GM18498 (cell line): ENCODE measurements at regions not wholly inside any gene's neighbourhood (a gene's known extent, or its start where the extent isn't known, plus 50 kb on each side); places are given as distances from the start of the nearest gene placed in this dataset.
"Not testable (repeated sequence)": the region's sequence is repeated elsewhere in the genome, so short reads cannot be mapped to it uniquely, and the experiment has no call there.

Experiments
- ATAC-seq: cut with Tn5 transposase; IDR thresholded peaks from one replicate; pipeline ENCODE4 v1.9.1; 2021; ENCODE audit warnings: mild to moderate bottlenecking, moderate library complexity; ENCODE audit not compliant: unreplicated experiment

DNA sequence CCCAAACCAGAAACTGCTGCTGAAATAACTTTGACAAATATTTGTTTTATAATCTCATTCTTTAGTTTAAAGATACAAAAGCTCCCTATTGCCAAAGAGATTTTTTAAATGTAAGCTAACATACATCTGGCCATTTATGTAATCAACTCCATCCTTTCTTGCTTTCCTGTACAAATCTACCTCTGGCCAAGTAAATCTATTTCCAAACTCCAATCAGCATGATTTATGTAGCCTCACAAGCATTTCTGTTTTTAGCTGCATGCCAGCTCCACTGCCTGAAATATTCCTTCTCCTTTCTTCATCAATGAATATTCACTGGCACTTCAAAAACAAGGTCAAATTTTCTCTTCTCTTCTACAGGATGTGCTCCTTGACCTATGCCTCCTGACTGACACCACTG is 80.0 kb downstream of the SHOX2 start:
- ATAC-seq = no peak

DNA sequence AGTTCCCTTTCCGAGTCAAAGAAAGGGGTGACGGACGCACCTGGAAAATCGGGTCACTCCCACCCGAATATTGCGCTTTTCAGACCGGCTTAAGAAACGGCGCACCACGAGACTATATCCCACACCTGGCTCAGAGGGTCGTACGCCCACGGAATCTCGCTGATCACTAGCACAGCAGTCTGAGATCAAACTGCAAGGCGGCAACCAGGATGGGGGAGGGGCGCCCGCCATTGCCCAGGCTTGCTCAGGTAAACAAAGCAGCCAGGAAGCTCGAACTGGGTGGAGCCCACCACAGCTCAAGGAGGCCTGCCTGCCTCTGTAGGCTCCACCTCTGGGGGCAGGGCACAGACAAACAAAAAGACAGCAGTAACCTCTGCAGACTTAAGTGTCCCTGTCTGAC is 86.3 kb downstream of the SHOX2 start:
- ATAC-seq = not testable (repeated sequence)

GRCh38 chr3:158018462-158018861 is 87.8 kb downstream of the SHOX2 start:
- ATAC-seq = no peak

DNA sequence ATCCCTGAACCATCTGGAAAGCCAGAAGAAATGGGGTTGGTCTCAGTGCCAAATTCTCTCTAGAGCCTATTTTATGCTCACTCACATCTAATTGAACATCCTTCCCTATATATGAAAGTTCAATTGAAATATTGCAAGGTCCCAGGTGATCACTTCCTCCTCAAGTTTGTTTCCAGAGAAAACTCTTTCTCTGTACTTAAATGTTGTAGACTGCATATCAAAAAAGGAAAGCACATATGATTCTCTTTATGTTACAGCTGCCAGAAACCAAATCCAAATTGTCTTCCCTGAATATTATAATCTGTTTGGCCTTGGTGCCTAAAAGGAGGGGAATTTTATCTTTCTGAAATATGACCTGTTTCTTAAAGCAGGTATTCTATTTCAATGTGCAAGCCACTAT is 93.3 kb downstream of the SHOX2 start:
- no peak for ATAC-seq

- no peak for ATAC-seq
Measured at GRCh38 chr3:158005391-158006100, 100.7 kb downstream of the SHOX2 start.

DNA sequence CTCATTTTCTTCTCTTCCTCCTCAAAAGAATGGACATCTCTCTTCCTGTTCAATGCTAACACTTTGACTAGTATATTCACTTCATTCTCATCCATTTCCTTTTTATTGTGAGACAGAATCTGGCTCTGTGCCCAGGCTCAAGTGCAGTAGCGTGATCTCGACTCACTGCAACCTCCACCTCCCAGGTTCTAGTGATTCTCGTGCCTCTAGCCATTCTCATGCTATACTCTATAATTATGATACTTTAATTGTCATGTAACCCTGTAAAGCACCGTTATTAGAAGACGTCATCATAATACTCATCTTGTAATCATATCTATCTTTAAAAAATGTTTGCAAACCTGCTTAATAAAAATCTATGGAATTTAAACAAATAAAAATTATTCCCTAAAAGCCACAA is 107.0 kb downstream of the SHOX2 start:
- no peak for ATAC-seq

GRCh38 chr3:157982359-157982758 is 123.9 kb downstream of the SHOX2 start:
- ATAC-seq = no peak

- ATAC-seq = no peak
Measured at GRCh38 chr3:157981819-157982218, 124.4 kb downstream of the SHOX2 start.

DNA sequence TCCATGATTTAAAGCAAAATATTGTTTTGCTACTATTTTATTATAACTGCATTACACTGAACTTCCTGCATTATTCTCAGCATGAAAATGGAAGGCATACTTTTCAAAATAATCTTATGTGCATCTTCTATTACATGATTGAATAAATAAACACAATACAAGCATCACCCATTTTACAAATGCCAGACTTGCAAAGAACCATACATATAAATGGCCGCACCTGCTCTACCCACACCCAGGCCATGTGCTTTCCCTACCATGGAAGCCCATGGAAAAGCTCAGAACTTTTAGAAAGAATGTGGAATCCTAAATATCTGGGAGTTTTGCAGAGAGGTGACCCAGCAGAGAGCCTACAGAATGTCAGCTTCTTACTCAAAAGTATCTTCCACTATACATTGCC is 127.2 kb downstream of the SHOX2 start:
- ATAC-seq = no peak

DNA sequence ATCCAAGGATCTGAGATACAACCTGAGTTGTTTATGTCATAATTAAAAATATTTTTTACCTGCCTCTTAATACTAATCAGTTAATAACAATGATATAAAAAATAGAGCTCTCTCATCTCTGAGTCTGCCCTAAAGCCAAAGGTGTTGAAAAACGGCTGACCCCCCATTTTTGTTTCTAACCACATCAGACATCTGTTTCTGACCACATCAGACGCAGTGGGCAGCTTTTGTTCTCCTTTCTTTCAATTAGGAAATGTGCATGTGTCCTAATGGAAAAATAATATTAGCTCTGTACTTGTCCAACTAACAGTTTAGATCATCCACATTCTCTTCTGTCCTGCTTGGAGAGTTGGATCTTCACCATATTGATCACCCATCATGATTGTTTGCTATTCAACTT is 144.6 kb downstream of the SHOX2 start:
- ATAC-seq = no peak

GRCh38 chr3:157958457-157958856 is 147.8 kb downstream of the SHOX2 start:
- no peak for ATAC-seq

GRCh38 chr3:157956850-157957249 is 149.4 kb downstream of the SHOX2 start:
- no peak for ATAC-seq

DNA sequence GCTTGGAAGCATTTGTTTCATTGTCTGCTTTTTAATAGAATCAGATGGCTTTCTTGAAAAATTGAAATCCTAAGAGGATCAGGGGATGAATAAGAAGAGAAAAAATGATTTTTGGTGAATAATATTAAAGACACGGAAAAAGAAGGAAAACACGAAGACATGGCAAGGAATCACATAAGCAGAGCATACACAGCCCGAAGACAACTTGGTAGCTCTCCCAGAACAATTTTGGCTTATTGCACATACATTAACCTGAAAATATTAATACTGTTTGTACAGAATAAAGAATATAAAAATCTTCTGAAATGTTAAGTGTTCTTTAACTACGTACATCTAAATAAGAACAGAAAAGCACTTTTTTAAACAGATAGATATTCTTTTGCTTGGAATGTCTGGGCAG is 150.0 kb downstream of the SHOX2 start:
- ATAC-seq = no peak

DNA sequence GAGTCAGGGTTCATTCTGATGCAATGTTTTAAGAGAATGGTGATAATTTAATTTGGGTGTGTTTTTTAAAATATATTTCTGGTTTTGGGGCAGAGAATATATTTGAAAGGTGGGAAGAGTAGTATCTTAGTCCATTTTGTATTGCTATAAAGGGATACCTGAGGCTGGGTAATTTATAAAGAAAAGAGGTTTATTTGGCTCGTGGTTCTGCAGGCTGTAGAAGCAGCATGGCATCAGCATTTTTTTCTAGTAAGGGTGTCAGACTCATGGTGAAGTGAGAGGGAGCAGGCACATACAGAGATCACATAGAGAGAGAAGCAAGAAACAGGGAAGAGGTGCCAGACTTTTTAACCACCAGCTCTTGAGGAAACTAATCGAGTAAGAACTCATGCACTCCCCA is 152.7 kb downstream of the SHOX2 start:
- no peak for ATAC-seq

DNA sequence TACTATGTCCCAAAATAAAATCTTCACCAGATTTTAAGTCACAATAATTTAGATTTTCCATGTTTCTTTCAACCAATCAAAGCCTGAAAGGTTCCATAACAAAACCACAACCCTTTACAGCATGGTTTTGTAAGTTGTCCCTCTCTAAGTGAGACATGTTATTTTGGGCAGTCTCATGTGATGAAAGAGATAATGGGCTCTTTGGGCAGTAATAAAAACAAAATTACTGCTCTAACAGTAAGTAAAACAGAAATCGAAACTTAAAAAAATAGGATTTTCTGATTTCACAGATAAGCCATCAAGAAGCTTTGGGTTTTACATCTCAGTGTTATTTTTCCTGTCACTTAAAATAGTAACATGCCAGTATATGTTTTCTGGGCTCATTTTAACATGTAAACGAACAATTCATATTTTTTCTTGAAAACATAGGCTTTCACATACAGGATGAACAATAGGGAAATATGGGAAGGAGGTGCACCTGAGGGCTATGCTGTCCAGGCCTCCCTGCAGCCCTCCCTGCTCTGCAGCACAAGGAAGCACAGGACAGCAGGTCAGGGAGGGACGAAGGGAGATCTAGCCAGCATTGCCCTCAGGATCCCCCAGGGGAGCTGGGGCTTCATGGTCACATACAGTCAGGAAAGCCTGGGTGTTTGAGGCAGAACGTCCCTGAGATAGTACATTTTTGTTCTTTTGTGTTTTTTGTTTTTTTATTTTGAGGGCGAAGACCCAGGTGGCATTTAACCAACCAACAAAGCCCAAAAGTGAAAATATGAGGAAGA is 157.4 kb downstream of the SHOX2 start:
- ATAC-seq = no peak

- ATAC-seq = no peak
Measured at GRCh38 chr3:157939166-157939565, 167.1 kb downstream of the SHOX2 start.

DNA sequence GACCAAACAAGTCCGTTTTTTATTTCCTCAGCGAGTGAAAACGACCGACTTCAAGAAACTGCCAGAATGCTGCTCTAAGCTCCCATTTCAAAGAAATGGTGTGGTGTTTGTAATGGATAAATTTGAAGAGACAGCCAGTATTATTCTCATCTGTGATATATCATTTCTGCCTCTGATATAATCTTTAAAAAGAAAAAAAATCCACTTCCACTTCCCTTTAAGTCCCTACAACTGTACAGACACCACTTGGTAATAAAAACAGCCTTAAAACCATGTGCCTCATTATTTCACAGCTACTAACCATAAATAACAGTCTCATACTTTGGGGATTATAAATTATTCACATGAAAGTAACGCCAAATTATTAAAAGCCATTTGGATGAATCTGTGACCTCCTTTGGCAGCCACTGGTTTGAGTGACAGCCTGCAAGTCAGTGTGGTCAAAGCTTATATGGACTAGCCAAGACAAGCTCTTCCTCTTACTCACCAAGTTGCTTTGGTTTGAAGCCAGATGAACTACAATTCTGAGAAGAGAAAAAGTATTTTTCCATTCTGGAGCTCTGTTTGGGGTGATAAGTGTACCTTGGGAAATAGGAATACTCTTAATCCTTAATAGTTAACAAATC is 168.0 kb downstream of the SHOX2 start:
- no peak for ATAC-seq

DNA sequence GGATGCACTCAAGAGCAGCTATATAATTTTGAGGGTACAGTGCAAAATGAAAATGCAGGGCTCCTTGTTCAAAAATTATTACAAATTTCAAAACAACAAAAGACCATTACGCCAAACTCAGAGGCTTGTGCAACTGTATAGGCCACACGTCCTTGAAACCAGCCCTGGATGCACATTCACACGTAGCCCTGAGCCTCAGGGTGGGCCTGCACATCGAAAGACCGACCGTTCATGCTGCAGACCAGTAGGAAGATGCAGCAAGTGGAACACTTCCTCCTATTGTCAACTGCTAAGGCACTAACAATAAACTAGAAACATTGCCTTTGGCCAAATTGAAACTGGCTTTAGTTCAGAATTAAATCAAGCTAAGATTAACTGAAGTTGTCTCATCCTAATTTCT is 174.7 kb downstream of the SHOX2 start:
- no peak for ATAC-seq

DNA sequence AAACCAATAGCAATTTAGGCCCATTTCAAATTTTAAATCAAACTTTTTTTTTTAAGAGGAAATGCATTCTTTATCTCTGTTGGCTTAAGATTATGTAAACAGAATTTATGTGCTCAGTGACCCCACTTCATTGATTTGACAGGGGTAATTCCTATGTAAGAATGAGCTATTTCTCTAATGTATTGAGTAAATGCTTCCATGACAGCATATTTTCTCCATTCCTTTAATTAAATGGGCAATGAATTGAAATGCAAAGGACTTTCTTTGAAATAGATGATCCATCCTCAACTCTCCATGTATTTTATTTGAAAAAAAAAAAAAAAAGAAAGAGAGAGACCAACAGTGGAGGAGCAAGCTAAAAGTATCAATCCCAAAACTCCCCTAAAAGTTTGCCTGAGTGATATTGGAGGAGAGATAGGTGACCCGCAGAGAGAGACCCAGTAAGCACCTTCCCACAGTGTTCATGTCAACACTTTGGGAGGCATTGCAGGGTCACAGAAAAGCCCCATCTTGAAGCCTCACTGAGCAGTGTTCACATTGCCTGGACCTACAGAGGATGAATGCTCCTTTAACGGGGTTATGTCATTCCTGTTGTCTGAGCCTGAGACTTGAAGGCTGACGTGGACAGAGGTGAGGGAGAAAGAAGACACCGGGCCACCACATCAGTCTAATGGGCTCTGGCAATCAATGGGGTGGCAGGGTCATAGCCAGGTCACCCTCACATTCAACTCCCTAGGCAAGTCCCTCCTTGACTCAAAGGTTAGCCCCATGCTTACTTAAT is 176.0 kb downstream of the SHOX2 start:
- ATAC-seq = no peak

- no peak for ATAC-seq
Measured at GRCh38 chr3:157926822-157927221, 179.4 kb downstream of the SHOX2 start.

DNA sequence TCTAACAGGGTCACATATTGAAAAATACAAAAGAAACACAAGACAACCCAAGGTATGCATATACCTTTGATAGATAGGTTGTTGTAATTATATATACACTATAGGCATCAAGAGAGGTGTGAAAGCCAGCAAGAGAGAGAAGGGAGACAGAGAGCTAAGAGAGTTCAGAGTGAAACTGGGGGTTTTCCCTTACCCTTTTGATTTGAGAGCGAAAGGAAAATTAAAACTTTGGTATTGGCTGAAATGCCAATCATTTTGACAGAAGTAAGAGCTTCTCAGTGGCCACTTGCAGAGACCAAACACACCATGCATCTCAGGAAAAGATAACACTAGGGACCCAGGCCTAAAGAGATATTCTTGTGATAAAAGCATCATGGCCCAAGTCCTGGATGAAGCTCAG is 183.6 kb downstream of the SHOX2 start:
- ATAC-seq = peak; percentile 84
